GM20431 (cell line): ENCODE measurements at regions not wholly inside any gene's neighbourhood (a gene's known extent, or its start where the extent isn't known, plus 50 kb on each side); places are given as distances from the start of the nearest gene placed in this dataset.

ENCODE experiments used
- in situ Hi-C: fragments of 300-500 bp; cut with MseI, MboI; formaldehyde crosslinking; loops from one replicate; pipeline ENCODE4 v1.15.0; 2020; ENCODE audit warnings: low sequenced_read_pairs; ENCODE audit not compliant: unreplicated experiment

- in situ Hi-C loops = no loop called here
These were observed 268.6 kb upstream of the KLF14 start for GRCh38 chr7:131002600-131002999.

- in situ Hi-C loops = no loop called here
These were observed 269.6 kb upstream of the KLF14 start for GRCh38 chr7:131003634-131004033.

GRCh38 chr7:131004371-131004770, 270.4 kb upstream of the KLF14 start:
- in situ Hi-C loops = no loop called here

- in situ Hi-C loops = no loop called here
These were observed 273.7 kb upstream of the KLF14 start for GRCh38 chr7:131007439-131008330.

DNA sequence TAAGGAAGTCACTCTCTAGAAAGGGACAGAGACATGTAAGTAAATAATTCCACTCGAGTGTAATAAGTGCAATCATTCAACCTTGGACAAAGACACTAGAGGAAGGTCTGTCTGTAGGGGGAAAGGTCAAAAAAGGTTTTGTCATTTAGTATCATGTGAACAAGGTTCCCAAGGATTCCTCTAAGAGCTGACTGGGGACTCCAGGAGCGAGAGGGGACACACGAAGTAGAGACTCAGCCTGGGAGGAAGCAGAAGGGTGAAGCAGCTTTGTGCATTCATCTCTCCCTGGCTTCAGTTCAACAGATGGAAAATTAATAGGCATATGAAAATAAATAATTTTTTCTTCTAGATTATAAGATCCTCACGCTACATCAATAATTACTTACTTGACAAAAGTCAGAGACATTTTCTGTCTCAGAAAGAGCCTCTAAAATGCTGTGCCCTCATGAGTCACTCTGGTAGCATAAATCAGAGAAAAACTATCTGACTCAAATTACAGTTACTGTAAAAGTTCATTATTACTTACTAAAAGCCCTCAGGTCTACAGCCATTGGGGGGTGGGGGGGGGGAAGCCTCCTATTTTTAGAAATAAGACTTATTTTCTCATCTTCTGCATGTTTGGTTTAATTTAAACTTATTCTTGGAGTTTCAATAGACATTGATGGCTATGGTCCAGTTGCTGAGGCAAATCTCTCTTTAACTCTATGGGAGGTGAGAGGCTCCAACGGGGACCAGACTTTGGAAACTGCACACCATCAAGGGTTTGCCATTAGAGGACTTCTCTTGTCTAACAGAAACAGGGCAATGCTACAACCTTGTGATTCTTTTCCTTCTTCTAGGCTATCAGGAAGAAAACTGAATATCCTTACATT, 275.1 kb upstream of the KLF14 start:
- in situ Hi-C loops = no loop called here

DNA sequence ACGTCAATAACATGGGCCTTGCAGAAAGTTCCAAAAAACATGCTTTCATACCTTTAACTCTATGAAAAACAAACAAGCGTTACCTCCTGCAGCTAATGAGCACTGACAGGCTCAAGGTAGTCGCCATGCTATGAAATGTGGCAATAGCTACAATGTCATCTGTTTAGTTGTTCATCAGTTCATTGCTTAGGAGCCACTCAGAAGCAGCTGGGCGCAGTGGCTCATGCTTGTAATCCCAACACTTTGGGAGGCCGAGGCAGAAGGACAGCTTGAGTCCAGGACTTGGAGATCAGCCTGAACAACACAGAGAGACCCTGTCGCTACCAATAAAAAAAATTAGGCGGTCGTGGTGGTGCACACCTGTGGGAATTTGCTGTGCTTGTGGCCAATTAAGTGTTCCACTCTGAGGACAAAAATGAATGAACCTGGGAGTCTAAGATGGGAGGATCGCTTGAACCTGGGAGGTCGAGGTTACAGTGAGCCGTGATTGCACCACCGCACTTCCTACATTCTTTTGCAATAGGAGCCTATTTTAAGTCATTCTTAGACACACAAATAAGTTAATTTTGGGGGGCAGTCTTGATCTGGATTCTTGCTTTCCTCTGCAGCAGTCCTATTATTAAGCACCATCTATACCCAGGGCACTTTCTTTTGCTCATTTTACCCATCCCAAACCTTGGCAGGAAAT, 276.2 kb upstream of the KLF14 start:
- in situ Hi-C loops = no loop called here

DNA sequence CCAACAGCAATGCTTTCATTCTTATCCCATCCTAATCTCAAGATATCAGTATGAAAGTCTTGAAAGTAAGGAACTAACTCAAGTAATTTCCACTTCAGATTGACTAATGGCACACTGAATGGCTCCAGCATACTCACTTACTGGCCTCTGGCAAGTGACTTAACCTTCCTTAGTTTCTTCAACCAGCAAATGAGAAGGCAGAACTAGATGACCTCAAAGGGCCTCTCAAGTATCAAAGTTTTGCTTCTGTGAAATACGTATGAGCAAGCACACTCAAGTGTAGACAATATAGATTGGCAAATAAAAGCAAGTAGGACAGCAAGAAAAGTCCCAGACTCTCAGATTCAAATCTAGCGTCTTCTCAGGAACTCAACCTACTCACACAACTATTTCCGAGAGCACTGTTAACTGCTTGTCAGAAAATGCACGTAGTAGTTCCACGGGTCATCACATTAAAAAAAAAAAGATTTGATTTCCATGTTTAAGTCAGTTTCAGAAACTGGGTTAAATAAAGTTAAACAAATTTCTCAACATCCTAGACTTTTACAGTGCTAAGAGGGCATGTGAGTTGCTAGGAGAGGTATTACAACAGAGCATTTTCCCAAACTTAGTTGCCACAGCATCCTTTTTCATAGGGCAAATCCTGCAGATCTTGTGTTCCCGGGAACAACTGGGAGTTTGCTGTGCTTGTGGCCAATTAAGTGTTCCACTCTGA, 276.9 kb upstream of the KLF14 start:
- in situ Hi-C loops = no loop called here

DNA sequence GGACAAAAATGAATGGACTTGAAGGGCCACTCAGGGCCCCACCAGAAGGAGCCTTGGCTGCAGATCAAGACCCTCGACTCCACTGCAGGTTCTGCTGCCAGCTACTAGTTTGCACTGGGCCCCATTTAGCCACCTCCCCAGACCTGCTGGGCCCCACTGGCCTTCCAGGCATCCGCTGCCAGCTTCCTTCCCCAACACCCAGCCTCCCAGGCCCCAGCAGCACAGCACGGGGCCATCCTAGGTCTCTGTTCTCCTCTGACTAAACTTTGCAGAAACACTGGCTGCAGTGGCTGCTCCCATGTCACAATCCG, 277.4 kb upstream of the KLF14 start:
- in situ Hi-C loops = no loop called here

DNA sequence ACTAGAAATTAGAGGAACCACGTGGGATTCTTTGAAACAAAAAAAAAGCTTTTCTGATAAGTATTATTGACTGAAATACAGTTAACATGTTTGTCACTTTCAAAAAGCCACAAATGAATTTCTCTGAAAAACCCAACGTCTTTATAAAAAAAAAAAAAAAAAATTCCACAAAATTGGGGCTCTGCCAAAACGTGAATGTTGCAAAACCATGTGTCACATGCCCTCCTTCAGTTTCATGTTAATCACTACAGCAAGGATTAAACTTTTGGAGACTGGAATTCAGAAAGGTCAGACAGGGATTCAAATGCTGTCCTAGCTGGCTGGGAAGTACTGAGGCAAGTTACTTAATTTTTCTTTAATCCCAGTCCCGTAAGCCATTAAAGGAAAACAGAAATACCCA, 278.0 kb upstream of the KLF14 start:
- in situ Hi-C loops = no loop called here

DNA sequence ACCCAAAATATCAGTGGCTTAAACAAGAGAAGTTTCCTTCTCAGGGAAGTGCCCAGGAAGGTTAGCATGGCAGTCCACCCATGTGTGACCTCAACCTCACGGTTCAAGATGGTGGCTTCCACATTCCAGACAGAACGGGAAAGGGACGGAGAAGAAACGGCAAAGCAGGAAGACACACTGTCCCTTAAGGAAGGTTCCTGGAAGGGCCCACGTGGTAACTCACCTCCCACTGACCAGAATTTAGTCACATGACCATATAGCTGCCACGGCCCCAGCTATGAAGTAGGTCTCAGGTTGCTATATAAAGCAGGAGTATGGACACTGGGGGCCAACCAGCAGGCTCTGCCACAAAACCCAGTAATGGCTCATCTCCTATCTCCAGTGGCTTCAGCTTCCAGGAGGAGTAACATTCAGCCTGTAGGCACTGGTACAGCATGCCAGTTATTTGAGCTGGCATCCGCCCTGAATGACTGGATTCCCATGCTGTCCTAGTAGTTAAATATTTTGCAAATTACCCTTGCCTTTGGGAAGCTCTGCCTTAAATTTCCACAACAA, 278.5 kb upstream of the KLF14 start:
- in situ Hi-C loops = no loop called here

DNA sequence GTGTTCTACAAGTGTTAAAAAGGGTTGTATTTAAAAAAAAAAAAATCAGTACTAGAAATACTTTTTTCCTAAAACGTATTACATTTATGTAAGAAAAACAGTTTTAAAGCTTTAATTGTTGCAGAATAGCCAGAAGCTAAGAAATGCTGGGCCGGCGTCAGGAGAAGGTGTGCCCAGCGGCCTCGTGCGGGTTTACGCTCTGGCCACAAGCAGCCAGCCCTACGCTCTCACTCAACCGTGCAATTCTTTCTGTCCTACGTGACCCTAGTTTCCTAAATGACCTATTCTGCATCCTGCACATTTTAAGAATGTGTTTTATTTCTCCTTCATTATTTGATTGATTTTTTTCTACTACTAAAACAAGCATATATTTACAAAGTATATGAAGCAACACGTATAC, 279.7 kb upstream of the KLF14 start:
- in situ Hi-C loops = no loop called here

DNA sequence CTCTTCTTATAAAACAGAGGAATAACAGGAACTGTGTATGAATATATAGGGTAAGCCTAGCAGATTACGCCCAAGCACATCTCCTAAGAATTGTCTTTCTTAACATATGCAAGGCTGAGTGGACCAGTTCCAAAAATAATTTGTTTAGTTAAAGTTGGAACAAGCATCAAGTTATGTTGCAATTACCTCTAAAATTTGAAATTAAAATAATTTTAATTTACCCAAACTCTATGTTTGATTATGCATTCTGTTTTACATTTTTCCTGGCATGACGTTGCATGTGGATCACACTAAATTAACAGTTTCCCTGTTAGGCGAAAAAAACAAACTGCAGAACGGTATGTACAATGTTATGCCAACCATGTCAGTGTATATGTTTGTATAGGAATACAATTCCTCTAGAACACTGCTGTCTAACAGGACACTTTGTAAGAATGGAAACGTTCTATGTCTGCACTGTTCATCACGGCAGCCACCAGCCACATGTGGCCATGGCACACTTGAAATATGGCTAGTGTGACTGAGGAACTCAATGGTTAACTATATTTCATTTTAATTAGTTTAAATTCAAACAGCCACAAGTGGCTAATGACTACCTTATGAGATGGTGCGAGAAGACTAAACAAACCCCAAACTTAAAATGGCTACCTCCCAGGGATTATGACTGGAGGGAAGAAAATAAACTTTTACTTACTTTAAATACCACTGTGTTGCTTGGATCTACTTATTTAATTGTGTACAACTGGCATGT, 281.1 kb upstream of the KLF14 start:
- in situ Hi-C loops = no loop called here

DNA sequence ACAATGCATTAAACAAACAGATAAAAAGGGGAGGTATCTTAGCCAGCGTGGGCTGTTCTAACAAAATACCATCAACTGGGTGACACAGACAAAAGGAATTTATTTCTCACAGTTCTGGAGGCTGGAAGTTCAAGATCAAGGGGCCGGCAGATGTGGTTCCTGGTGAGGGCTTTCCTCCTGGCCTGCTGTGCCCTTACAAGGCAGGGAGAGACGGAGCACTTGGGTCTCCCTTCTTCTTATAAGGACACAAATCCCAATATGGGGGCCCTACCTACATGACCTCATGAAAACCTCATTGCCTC, 281.6 kb upstream of the KLF14 start:
- in situ Hi-C loops = no loop called here

DNA sequence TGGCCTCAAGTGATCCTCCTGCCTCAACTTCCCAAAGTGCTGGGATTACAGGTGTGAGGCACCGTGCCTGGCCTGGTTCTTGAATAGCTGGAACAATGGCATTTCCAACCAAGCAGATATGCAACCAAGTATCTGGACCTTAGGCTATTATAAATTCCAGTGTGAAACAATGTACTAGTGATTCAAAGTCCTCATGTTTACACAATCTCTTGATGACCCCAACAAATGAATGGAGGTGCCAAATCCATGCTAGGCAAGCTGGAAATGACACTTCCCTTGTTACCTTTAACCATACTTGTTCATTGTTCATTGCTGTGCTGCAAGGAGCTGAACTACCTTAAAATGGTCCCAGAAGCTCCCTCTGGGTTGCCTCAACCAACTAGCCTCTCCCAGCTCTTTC, 282.2 kb upstream of the KLF14 start:
- in situ Hi-C loops = no loop called here

GRCh38 chr7:131019351-131019750, 285.3 kb upstream of the KLF14 start:
- in situ Hi-C loops = no loop called here

DNA sequence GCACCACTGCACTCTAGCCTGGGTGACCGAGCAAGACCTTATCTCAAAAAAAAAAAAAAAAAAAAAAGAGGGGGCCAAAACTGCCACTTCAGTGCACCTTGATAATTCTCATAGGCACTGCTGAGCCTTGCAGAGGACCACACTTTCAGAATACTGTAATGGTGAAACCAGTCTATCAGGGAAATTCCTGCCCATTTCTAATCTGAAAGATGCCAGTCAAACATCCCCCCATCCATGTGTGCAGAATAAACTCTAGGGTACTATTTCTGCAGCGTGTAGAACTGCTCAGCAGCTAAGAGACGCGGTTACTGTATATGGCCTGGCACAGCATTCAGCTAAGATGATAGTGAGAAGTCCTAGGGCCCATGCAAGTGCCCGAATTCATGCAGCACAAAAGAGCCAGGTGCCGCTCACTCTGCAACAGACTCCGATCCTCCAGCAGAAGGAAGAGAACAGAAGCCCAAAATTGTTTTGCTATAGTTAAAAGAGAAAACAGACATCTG, 286.8 kb upstream of the KLF14 start:
- in situ Hi-C loops = no loop called here

DNA sequence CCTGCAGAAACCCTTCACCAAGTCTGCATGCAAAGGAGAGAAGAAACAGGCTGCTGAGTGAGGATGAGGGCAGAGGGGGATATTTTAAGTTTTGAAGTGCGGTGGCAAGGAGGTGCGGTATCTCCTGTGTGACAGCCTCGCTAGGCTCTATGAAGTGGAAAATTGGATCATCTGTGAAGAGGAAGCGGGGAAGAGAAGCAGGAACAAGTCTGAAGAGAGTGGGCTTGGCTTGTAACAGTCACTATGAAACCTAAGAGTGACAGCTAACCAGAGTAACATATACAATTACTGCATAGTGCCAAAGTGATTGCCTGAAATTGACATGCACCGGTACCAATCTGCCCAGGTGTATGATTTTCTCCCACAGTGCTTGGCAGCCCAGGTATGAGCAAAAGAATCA, 287.5 kb upstream of the KLF14 start:
- in situ Hi-C loops = no loop called here

- in situ Hi-C loops = no loop called here
These were observed 287.9 kb upstream of the KLF14 start for GRCh38 chr7:131021902-131022301.

DNA sequence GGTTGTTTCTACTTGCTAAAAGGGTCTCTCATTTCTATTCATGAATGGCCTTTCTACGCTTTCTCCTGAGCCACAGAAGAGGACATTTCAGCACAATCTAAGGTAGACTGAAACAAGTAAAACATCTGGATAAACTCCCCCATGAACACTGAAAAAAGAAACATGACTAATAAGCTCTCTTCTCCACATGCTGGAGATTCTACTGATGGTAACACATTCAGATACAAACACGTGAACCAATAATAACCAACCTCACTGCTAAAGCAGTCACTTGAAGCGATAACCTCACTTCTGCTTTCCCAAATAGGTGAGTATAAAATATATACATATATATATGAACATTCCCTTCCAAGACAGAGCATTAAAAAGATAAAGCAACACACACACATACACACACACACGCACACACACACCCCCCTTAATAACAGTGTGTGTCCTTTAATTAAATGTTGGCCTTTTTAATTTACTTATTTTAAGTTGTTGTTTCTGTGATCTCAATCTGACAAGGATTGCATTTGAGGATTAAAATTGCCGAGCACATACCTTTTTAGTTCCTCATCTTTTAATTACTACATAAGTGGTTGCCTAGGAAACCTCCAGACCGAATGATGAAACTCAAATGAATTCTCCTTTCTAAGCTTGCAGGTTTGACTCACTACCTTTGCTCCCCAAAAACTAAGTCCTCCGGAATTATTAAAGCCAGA, 292.4 kb upstream of the KLF14 start:
- in situ Hi-C loops = loop anchor here (25.0 kb wide), 1 partner anchor 139 kb away; no protein-coding TSS in a partner anchor
